ENCODE measurements at regions not wholly inside any gene's neighbourhood (a gene's known extent, or its start where the extent isn't known, plus 50 kb on each side); places are given as distances from the start of the nearest gene placed in this dataset.
"Not testable (repeated sequence)": the region's sequence is repeated elsewhere in the genome, so short reads cannot be mapped to it uniquely, and the experiment has no call there.

GRCh38 chr2:225764346-225764745, 364.8 kb downstream of the NYAP2 start:
- no peak overlapping the region for H3K4me3 ChIP-seq (ENCODE audit: low read depth, low read length)
- no peak for DNase-seq (ENCODE audit: low read depth)
- TF ChIP-seq CTCF (IDR thresholded peaks at IDR 0.05; ENCODE audit: control insufficient read depth, extremely low read depth, insufficient read depth): no peak

- H3K4me3 ChIP-seq (ENCODE audit: low read depth, low read length): no peak overlapping the region
- TF ChIP-seq CTCF (IDR thresholded peaks at IDR 0.05; ENCODE audit: control insufficient read depth, extremely low read depth, insufficient read depth): no peak
- DNase-seq (ENCODE audit: low read depth): no peak
These were observed 364.2 kb downstream of the NYAP2 start for GRCh38 chr2:225763711-225764110.

GRCh38 chr2:225761396-225761795, 361.9 kb downstream of the NYAP2 start:
- TF ChIP-seq CTCF (IDR thresholded peaks at IDR 0.05; ENCODE audit: control insufficient read depth, extremely low read depth, insufficient read depth): no peak
- DNase-seq (ENCODE audit: low read depth): peak; percentile 81
- H3K4me3 ChIP-seq (ENCODE audit: low read depth, low read length): no peak overlapping the region

GRCh38 chr2:225757248-225757647, 357.7 kb downstream of the NYAP2 start:
- H3K4me3 ChIP-seq (ENCODE audit: low read depth, low read length): no peak overlapping the region
- DNase-seq (ENCODE audit: low read depth): no peak
- no peak for TF ChIP-seq CTCF (IDR thresholded peaks at IDR 0.05; ENCODE audit: control insufficient read depth, extremely low read depth, insufficient read depth)

- no peak overlapping the region for H3K4me3 ChIP-seq (ENCODE audit: low read depth, low read length)
- TF ChIP-seq CTCF (IDR thresholded peaks at IDR 0.05; ENCODE audit: control insufficient read depth, extremely low read depth, insufficient read depth): no peak
- no peak for DNase-seq (ENCODE audit: low read depth)
These were observed 356.7 kb downstream of the NYAP2 start for GRCh38 chr2:225756198-225756597.

GRCh38 chr2:225748609-225749008, 349.1 kb downstream of the NYAP2 start:
- no peak for TF ChIP-seq CTCF (IDR thresholded peaks at IDR 0.05; ENCODE audit: control insufficient read depth, extremely low read depth, insufficient read depth)
- no peak overlapping the region for H3K4me3 ChIP-seq (ENCODE audit: low read depth, low read length)
- DNase-seq (ENCODE audit: low read depth): no peak

- not testable (repeated sequence) for H3K4me3 ChIP-seq (ENCODE audit: low read depth, low read length); DNase-seq (ENCODE audit: low read depth)
These were observed 344.5 kb downstream of the NYAP2 start for GRCh38 chr2:225743996-225744395.

GRCh38 chr2:225742487-225742886, 343.0 kb downstream of the NYAP2 start:
- no peak overlapping the region for H3K4me3 ChIP-seq (ENCODE audit: low read depth, low read length)
- DNase-seq (ENCODE audit: low read depth): no peak
- no peak for TF ChIP-seq CTCF (IDR thresholded peaks at IDR 0.05; ENCODE audit: control insufficient read depth, extremely low read depth, insufficient read depth)

Measured in LNCaP clone FGC (cell line).